ENCODE measurements at regions not wholly inside any gene's neighbourhood (a gene's known extent, or its start where the extent isn't known, plus 50 kb on each side); places are given as distances from the start of the nearest gene placed in this dataset.
"Not testable (repeated sequence)": the region's sequence is repeated elsewhere in the genome, so short reads cannot be mapped to it uniquely, and the experiment has no call there.

GRCh38 chr22:49694462-49695260 lies 133.0 kb downstream of the BRD1 start:
- DNase-seq = no peak

- no peak for DNase-seq
Measured at GRCh38 chr22:49693848-49694247, 133.8 kb downstream of the BRD1 start.

GRCh38 chr22:49693416-49693815 lies 134.3 kb downstream of the BRD1 start:
- DNase-seq = no peak

GRCh38 chr22:49692499-49693225 lies 135.0 kb downstream of the BRD1 start:
- no peak for DNase-seq

- no peak for DNase-seq
Measured at GRCh38 chr22:49691256-49691655, 136.4 kb downstream of the BRD1 start.

- DNase-seq = no peak
Measured at GRCh38 chr22:49690454-49690853, 137.2 kb downstream of the BRD1 start.

GRCh38 chr22:49689858-49690257 lies 137.8 kb downstream of the BRD1 start:
- no peak for DNase-seq

- no peak for DNase-seq
Measured at GRCh38 chr22:49689255-49689770, 138.4 kb downstream of the BRD1 start.

GRCh38 chr22:49688516-49689254 lies 139.0 kb downstream of the BRD1 start:
- no peak for DNase-seq

- DNase-seq = no peak
Measured at GRCh38 chr22:49687786-49688515, 139.7 kb downstream of the BRD1 start.

- DNase-seq = no peak
Measured at GRCh38 chr22:49687333-49687732, 140.3 kb downstream of the BRD1 start.

- no peak for DNase-seq
Measured at GRCh38 chr22:49686495-49687219, 141.0 kb downstream of the BRD1 start.

GRCh38 chr22:49685686-49686085 lies 142.0 kb downstream of the BRD1 start:
- no peak for DNase-seq

- DNase-seq = no peak
Measured at GRCh38 chr22:49685116-49685515, 142.6 kb downstream of the BRD1 start.

GRCh38 chr22:49683032-49683431 lies 144.6 kb downstream of the BRD1 start:
- DNase-seq = no peak

GRCh38 chr22:49680819-49681218 lies 146.9 kb downstream of the BRD1 start:
- DNase-seq = not testable (repeated sequence)

GRCh38 chr22:49678842-49679170 lies 148.9 kb downstream of the BRD1 start:
- no peak for DNase-seq

GRCh38 chr22:49678137-49678841 lies 149.4 kb downstream of the BRD1 start:
- no peak for DNase-seq

- DNase-seq = no peak
Measured at GRCh38 chr22:49677495-49677889, 150.2 kb downstream of the BRD1 start.

- no peak for DNase-seq
Measured at GRCh38 chr22:49676783-49677494, 150.7 kb downstream of the BRD1 start.

GRCh38 chr22:49676230-49676629 lies 151.4 kb downstream of the BRD1 start:
- no peak for DNase-seq

Measured in SW 1271 (cell line).